Neural cell (in vitro differentiated cells): ENCODE measurements at regions not wholly inside any gene's neighbourhood (a gene's known extent, or its start where the extent isn't known, plus 50 kb on each side); places are given as distances from the start of the nearest gene placed in this dataset.

ENCODE experiments used
- EZH2 ChIP-seq: fragments of 200-600, 300-800 bp; shearing (Covaris generic), sonication (generic); IDR thresholded peaks from 2 replicates; pipeline ENCODE4 v1.6.1; 2014; ENCODE audit warnings: antibody characterized with exemption, low read length, borderline replicate concordance, mild to moderate bottlenecking; ENCODE audit not compliant: insufficient read depth, poor library complexity, severe bottlenecking
- MXI1 ChIP-seq: fragments of 450-650 bp; conservative IDR thresholded peaks from 2 replicates; pipeline ENCODE4 v1.6.1; 2014; ENCODE audit warnings: antibody characterized with exemption, mild to moderate bottlenecking; ENCODE audit not compliant: poor library complexity, severe bottlenecking
- POLR2AphosphoS5 ChIP-seq: IDR thresholded peaks from 2 replicates; pipeline ENCODE4 v1.6.1; 2012
- SMC3 ChIP-seq: fragments of 450-650 bp; conservative IDR thresholded peaks from 2 replicates; pipeline ENCODE4 v1.6.1; 2014; ENCODE audit warnings: antibody characterized with exemption, mild to moderate bottlenecking, moderate library complexity; ENCODE audit not compliant: poor library complexity
- TAF1 ChIP-seq: IDR thresholded peaks from 2 replicates; pipeline ENCODE4 v1.6.1; 2012; ENCODE audit warnings: low read depth
- TF ChIP-seq, protein P1 (sequence below): fragments of 450-650 bp; IDR thresholded peaks from 2 replicates; pipeline ENCODE4 v1.5.1; 2014; ENCODE audit warnings: antibody characterized with exemption, mild to moderate bottlenecking, moderate library complexity; ENCODE audit not compliant: poor library complexity, severe bottlenecking
- TF ChIP-seq, protein P2 (sequence below): IDR thresholded peaks from 2 replicates; pipeline ENCODE4 v1.6.1; 2012; ENCODE audit warnings: borderline replicate concordance

DNA sequence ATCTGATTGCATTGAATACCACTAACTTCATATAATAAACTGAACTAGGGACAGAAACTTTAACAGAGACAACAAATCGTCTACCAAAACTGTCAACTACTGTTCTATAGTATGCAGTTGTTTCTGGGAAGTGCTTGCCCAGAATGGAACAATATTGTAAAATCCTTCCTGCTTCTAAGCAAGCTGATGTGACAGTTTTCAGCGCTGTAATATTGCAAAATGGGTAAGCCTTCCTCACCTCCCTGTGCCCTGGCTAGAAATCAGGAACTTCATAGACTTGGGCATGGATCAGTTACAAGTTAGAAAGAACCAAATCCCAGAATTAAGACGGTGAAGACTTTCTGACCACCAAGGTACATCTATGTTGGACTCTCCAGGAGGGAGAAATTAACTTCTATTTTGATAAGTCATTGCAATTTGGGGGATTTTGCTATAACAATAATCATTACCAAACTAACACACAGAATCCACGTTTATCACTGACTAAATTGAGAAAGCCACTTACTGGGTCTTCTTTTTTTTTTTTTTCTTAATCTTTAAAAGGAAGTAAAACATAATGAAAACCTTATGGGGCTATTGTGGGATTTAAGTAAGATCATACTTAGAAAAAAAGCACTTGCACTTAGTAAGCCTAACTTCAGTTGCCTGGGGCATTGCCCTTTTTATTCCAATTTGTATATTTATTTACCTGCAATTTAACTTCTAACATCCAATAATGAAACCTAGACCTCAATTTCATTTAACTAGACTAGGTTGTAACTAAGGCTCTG lies 261.5 kb downstream of the TRIB2 start:
- TF ChIP-seq SMC3 (no peak), EZH2 (no peak), POLR2AphosphoS5 (no peak), MXI1 (no peak), TAF1 (no peak)
- TF ChIP-seq, protein P1, sequence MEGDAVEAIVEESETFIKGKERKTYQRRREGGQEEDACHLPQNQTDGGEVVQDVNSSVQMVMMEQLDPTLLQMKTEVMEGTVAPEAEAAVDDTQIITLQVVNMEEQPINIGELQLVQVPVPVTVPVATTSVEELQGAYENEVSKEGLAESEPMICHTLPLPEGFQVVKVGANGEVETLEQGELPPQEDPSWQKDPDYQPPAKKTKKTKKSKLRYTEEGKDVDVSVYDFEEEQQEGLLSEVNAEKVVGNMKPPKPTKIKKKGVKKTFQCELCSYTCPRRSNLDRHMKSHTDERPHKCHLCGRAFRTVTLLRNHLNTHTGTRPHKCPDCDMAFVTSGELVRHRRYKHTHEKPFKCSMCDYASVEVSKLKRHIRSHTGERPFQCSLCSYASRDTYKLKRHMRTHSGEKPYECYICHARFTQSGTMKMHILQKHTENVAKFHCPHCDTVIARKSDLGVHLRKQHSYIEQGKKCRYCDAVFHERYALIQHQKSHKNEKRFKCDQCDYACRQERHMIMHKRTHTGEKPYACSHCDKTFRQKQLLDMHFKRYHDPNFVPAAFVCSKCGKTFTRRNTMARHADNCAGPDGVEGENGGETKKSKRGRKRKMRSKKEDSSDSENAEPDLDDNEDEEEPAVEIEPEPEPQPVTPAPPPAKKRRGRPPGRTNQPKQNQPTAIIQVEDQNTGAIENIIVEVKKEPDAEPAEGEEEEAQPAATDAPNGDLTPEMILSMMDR: no peak
- TF ChIP-seq, protein P2, sequence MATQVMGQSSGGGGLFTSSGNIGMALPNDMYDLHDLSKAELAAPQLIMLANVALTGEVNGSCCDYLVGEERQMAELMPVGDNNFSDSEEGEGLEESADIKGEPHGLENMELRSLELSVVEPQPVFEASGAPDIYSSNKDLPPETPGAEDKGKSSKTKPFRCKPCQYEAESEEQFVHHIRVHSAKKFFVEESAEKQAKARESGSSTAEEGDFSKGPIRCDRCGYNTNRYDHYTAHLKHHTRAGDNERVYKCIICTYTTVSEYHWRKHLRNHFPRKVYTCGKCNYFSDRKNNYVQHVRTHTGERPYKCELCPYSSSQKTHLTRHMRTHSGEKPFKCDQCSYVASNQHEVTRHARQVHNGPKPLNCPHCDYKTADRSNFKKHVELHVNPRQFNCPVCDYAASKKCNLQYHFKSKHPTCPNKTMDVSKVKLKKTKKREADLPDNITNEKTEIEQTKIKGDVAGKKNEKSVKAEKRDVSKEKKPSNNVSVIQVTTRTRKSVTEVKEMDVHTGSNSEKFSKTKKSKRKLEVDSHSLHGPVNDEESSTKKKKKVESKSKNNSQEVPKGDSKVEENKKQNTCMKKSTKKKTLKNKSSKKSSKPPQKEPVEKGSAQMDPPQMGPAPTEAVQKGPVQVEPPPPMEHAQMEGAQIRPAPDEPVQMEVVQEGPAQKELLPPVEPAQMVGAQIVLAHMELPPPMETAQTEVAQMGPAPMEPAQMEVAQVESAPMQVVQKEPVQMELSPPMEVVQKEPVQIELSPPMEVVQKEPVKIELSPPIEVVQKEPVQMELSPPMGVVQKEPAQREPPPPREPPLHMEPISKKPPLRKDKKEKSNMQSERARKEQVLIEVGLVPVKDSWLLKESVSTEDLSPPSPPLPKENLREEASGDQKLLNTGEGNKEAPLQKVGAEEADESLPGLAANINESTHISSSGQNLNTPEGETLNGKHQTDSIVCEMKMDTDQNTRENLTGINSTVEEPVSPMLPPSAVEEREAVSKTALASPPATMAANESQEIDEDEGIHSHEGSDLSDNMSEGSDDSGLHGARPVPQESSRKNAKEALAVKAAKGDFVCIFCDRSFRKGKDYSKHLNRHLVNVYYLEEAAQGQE: no peak
